ENCODE measurements at regions not wholly inside any gene's neighbourhood (a gene's known extent, or its start where the extent isn't known, plus 50 kb on each side); places are given as distances from the start of the nearest gene placed in this dataset.

GRCh38 chr3:107438671-107439070 is 61.4 kb downstream of the CCDC54 start:
- Histone ChIP-seq H3K36me3 (ENCODE audit: control insufficient read depth in 2 of 2, extremely low read depth in 1 of 2, insufficient read depth in 2 of 2, low read length in 2 of 2) (no peaks in the 10 kb centered on the region), H3K9me1 (replicated peaks; ENCODE audit: control insufficient read depth, extremely low read depth, insufficient read depth, low read length) (no peaks in the 10 kb centered on the region), H2AFZ (ENCODE audit: low read depth, low read length) (no peak overlapping the region), H3K9ac (replicated peaks; ENCODE audit: extremely low read depth, insufficient read depth, low read length) (no peak overlapping the region), H3K9me3 (replicated peaks; ENCODE audit: control insufficient read depth, insufficient read depth, low read length) (no peaks in the 10 kb centered on the region), H3K27ac (ENCODE audit: insufficient read depth, low read depth, low read length) (no peak overlapping the region), H3K27me3 (ENCODE audit: control insufficient read depth in 2 of 2, insufficient read depth in 2 of 2, low read length in 2 of 2) (peaks cover 2 to 6% of the 10 kb centered on the region in 2 experiments), H4K20me1 (replicated peaks; ENCODE audit: control insufficient read depth, extremely low read depth, insufficient read depth, low read length) (no peaks in the 10 kb centered on the region), H3K79me2 (ENCODE audit: control insufficient read depth, insufficient read depth, low read length) (no peaks in the 10 kb centered on the region), H3K4me3 (replicated peaks in 1 of 3; ENCODE audit: insufficient read depth in 1 of 3, low read depth in 1 of 3, low read length in 3 of 3) (no peak overlapping the region), H3K4me1 (ENCODE audit: control insufficient read depth, extremely low read depth, insufficient read depth, low read length) (no peaks in the 10 kb centered on the region), H3K4me2 (ENCODE audit: insufficient read depth, low read length) (no peak overlapping the region)
- dilution Hi-C loops (cut with MboI; ENCODE audit: extremely low pct_ligation_motif_present, low sequenced_read_pairs) (no loop called here), intact Hi-C loops (cut with micrococcal nuclease) (loop anchor here (10.0 kb wide), 1 partner anchor 226 kb away; no protein-coding TSS in a partner anchor)
- FAIRE-seq (no peak), DNase-seq (ENCODE audit: low read depth, low spot score) (no peak)
- POLR2A ChIA-PET: no interaction called here
- TF ChIP-seq MYC (IDR thresholded peaks at IDR 0.05; ENCODE audit: low read depth, low read length): no peak
- TF ChIP-seq JUN (IDR thresholded peaks at IDR 0.05; ENCODE audit: borderline replicate concordance, insufficient read depth, insufficient read length, low read depth): no peak
- no peak for TF ChIP-seq GATA2 (IDR thresholded peaks at IDR 0.05; ENCODE audit: insufficient read depth, insufficient read length, low read depth, low read length)
- TF ChIP-seq POLR2A (IDR thresholded peaks at IDR 0.05; ENCODE audit: low read depth, low read length): no peak
- no peak for TF ChIP-seq CTCF (IDR thresholded peaks at IDR 0.05; ENCODE audit: extremely low read depth in 1 of 2, insufficient read depth in 1 of 2, low read depth in 1 of 2, low read length in 2 of 2)
- no peak for TF ChIP-seq EZH2 (IDR thresholded peaks at IDR 0.05; ENCODE audit: borderline replicate concordance, low read depth, low read length, severe bottlenecking)
- no peak for TF ChIP-seq MAX (IDR thresholded peaks at IDR 0.05; ENCODE audit: insufficient read depth, insufficient read length)
- no peak for TF ChIP-seq FOS (IDR thresholded peaks at IDR 0.05; ENCODE audit: borderline replicate concordance, insufficient read depth, low read length)
- TF ChIP-seq POLR2AphosphoS5 (IDR thresholded peaks at IDR 0.05; ENCODE audit: insufficient read depth, low read depth, low read length): no peak
- BruUV-seq (replicated peaks): no TSS peak
- CTCF ChIA-PET: interaction anchor here (1.4 kb wide), 1 partner anchor 9 kb away, joined by 6 read pairs; no protein-coding TSS in a partner anchor

All from endothelial cell of umbilical vein (primary cell).